H1 (cell line): ENCODE measurements at regions not wholly inside any gene's neighbourhood (a gene's known extent, or its start where the extent isn't known, plus 50 kb on each side); places are given as distances from the start of the nearest gene placed in this dataset.

ENCODE experiments used
- CHD7 ChIP-seq: fragments of 300-600 bp; sonication (generic); IDR thresholded peaks from 2 replicates; pipeline ENCODE4 v1.7.1; 2012; ENCODE audit warnings: low read length, moderate library complexity, mild to moderate bottlenecking, inconsistent platforms; ENCODE audit not compliant: insufficient replicate concordance
- CREB1 ChIP-seq: IDR thresholded peaks from 2 replicates; pipeline ENCODE4 v1.6.1; 2012; ENCODE audit warnings: inconsistent platforms
- E2F6 ChIP-seq: IDR thresholded peaks from 2 replicates; pipeline ENCODE4 v1.6.1; 2012; ENCODE audit warnings: inconsistent platforms
- EP300 ChIP-seq, 2 experiments: IDR thresholded peaks; 1 replicate in 1 of 2; 2 replicates in 1 of 2; pipeline ENCODE4 v1.6.1; 2011 to 2012; ENCODE audit warnings: low read depth in 2 of 2, low read length in 2 of 2, mild to moderate bottlenecking in 2 of 2, borderline replicate concordance in 1 of 2, inconsistent platforms in 1 of 2, moderate library complexity in 1 of 2
- KDM1A ChIP-seq: fragments of 200-600, 300-600 bp; sonication (generic); IDR thresholded peaks from 2 replicates; pipeline ENCODE4 v1.7.1; 2016; ENCODE audit warnings: mild to moderate bottlenecking, low read length, borderline replicate concordance
- RAD21 ChIP-seq, 2 experiments: IDR thresholded peaks in 1 of 2; conservative IDR thresholded peaks in 1 of 2; 2 replicates each; pipeline ENCODE4 v1.6.1; 2011; ENCODE audit warnings: low read depth in 2 of 2, low read length in 2 of 2, improper control_type of control experiment in 1 of 2, inconsistent platforms in 1 of 2, mild to moderate bottlenecking in 1 of 2, moderate library complexity in 1 of 2
- RFX5 ChIP-seq: IDR thresholded peaks from 2 replicates; pipeline ENCODE4 v1.6.1; 2011; ENCODE audit warnings: low read depth, low read length, improper control_type of control experiment, borderline replicate concordance
- RXRA ChIP-seq: IDR thresholded peaks from 2 replicates; pipeline ENCODE4 v1.6.1; 2011; ENCODE audit warnings: low read depth, mild to moderate bottlenecking, low read length, moderate library complexity; ENCODE audit not compliant: insufficient read depth

- TF ChIP-seq CHD7 (no peak), CREB1 (no peak), KDM1A (no peak), E2F6 (no peak), RAD21 (IDR thresholded peaks at IDR 0.05 in 1 of 2, conservative IDR thresholded peaks at IDR 0.05 in 1 of 2; ENCODE audit: low read depth in 2 of 2, low read length in 2 of 2) (no peak), RXRA (no peak), RFX5 (no peak), EP300 (IDR thresholded peaks at IDR 0.05; ENCODE audit: borderline replicate concordance in 1 of 2, low read depth in 2 of 2, low read length in 2 of 2) (no peak)
These were observed 76.7 kb upstream of the CCNG1 start (continued) for GRCh38 chr5:163360656-163361055.
